Neuronal stem cell (in vitro differentiated cells): ENCODE measurements at regions not wholly inside any gene's neighbourhood (a gene's known extent, or its start where the extent isn't known, plus 50 kb on each side); places are given as distances from the start of the nearest gene placed in this dataset.

Experiments used
- DNase-seq: peaks from one replicate; pipeline ENCODE4 v3.0.0-alpha.2; 2013; ENCODE audit warnings: low spot score
- H2AFZ ChIP-seq: one replicate; pipeline ENCODE4 v1.6.1; 2013; ENCODE audit warnings: mild to moderate bottlenecking, low read length, inconsistent platforms
- H2AK5ac ChIP-seq: 2 replicates; pipeline ENCODE4 v1.6.1; 2013; ENCODE audit warnings: low read depth, mild to moderate bottlenecking, inconsistent platforms, low read length, moderate library complexity, mixed read lengths
- H2BK120ac ChIP-seq: 2 replicates; pipeline ENCODE4 v1.6.1; 2013; ENCODE audit warnings: low read depth, mild to moderate bottlenecking, inconsistent platforms, low read length, moderate library complexity, mixed read lengths
- H2BK12ac ChIP-seq: one replicate; pipeline ENCODE4 v1.6.1; 2013; ENCODE audit warnings: low read length, inconsistent platforms
- H2BK15ac ChIP-seq: 2 replicates; pipeline ENCODE4 v1.6.1; 2013; ENCODE audit warnings: mild to moderate bottlenecking, low read length, inconsistent platforms, mixed read lengths
- H2BK5ac ChIP-seq: one replicate; pipeline ENCODE4 v1.6.1; 2013; ENCODE audit warnings: inconsistent platforms, mild to moderate bottlenecking, low read length, moderate library complexity
- H3K14ac ChIP-seq: one replicate; pipeline ENCODE4 v1.6.1; 2013; ENCODE audit warnings: low read length, inconsistent platforms
- H3K18ac ChIP-seq: 2 replicates; pipeline ENCODE4 v1.6.1; 2013; ENCODE audit warnings: low read length, inconsistent platforms
- H3K23ac ChIP-seq: 2 replicates; pipeline ENCODE4 v1.6.1; 2013; ENCODE audit warnings: low read depth, mild to moderate bottlenecking, mixed read lengths, low read length, inconsistent platforms; ENCODE audit not compliant: poor library complexity
- H3K27ac ChIP-seq: replicated peaks from 3 replicates; pipeline ENCODE4 v1.5.1; 2013; ENCODE audit warnings: low read length, inconsistent platforms
- H3K27me3 ChIP-seq, 3 experiments: 2 replicates each; pipeline ENCODE4 v1.6.1; 2013; ENCODE audit warnings: low read length in 3 of 3, mild to moderate bottlenecking in 2 of 3, inconsistent platforms in 1 of 3, low read depth in 1 of 3, mixed read lengths in 1 of 3, moderate library complexity in 1 of 3; ENCODE audit not compliant: control insufficient read depth in 3 of 3, insufficient read depth in 3 of 3
- H3K36me3 ChIP-seq, 2 donors: replicated peaks in 1 of 2; 2 replicates each; pipeline ENCODE4 v1.6.1; 2013; ENCODE audit warnings: low read length in 2 of 2; ENCODE audit not compliant: control insufficient read depth in 2 of 2, insufficient read depth in 2 of 2
- H3K4ac ChIP-seq: 2 replicates; pipeline ENCODE4 v1.6.1; 2013; ENCODE audit warnings: inconsistent platforms, mild to moderate bottlenecking, low read length, moderate library complexity
- H3K4me1 ChIP-seq, 2 donors: 1 replicate in 1 of 2; 2 replicates in 1 of 2; pipeline ENCODE4 v1.6.1; 2013; ENCODE audit warnings: low read length in 2 of 2, low read depth in 1 of 2; ENCODE audit not compliant: control insufficient read depth in 2 of 2, insufficient read depth in 1 of 2
- H3K4me2 ChIP-seq: one replicate; pipeline ENCODE4 v1.6.1; 2013; ENCODE audit warnings: mild to moderate bottlenecking, low read length, inconsistent platforms; ENCODE audit not compliant: insufficient read depth, poor library complexity, severe bottlenecking
- H3K4me3 ChIP-seq, 2 donors: 2 replicates each; pipeline ENCODE4 v1.5.1; 2013; ENCODE audit warnings: low read length in 2 of 2, mild to moderate bottlenecking in 2 of 2, inconsistent platforms in 1 of 2, moderate library complexity in 1 of 2
- H3K79me1 ChIP-seq: one replicate; pipeline ENCODE4 v1.6.1; 2013; ENCODE audit warnings: low read depth, mild to moderate bottlenecking, inconsistent platforms, low read length, moderate library complexity
- H3K9ac ChIP-seq: one replicate; pipeline ENCODE4 v1.6.1; 2013; ENCODE audit warnings: mild to moderate bottlenecking, low read depth, low read length, inconsistent platforms; ENCODE audit not compliant: poor library complexity
- H3K9me3 ChIP-seq, 2 donors: replicated peaks in 1 of 2; 2 replicates each; pipeline versions ENCODE3 to v1.6.1; 2013; ENCODE audit warnings: low read length in 2 of 2, mild to moderate bottlenecking in 2 of 2, inconsistent platforms in 1 of 2, low read depth in 1 of 2, mixed read lengths in 1 of 2, moderate library complexity in 1 of 2; ENCODE audit not compliant: control insufficient read depth in 2 of 2, insufficient read depth in 1 of 2
- H4K8ac ChIP-seq: one replicate; pipeline ENCODE4 v1.6.1; 2013; ENCODE audit warnings: low read depth, mild to moderate bottlenecking, inconsistent platforms, low read length, moderate library complexity
- H4K91ac ChIP-seq: one replicate; pipeline ENCODE4 v1.6.1; 2013; ENCODE audit warnings: low read length, low read depth, mild to moderate bottlenecking, inconsistent platforms; ENCODE audit not compliant: poor library complexity
- WGBS, 2 donors: extraction: QIAGEN DNeasy Blood & Tissue Kit; methylation state at CpG; one replicate each; pipeline ENCODE4 v1.1.7; 2013; ENCODE audit warnings: missing lambda C conversion rate in 2 of 2, mixed read lengths in 1 of 2; ENCODE audit not compliant: insufficient read length in 2 of 2, insufficient replicate concordance in 1 of 2; ENCODE audit errors: extremely low coverage in 2 of 2; 5-methylcytosine and 5-hydroxymethylcytosine counted together

GRCh38 chr11:106249617-106250239 lies 172.3 kb downstream of the AASDHPPT start:
- no peak overlapping the region for H4K8ac ChIP-seq
- H3K4me2 ChIP-seq: no peak overlapping the region
- no peak overlapping the region for H3K18ac ChIP-seq
- H2BK12ac ChIP-seq: no peak overlapping the region
- no peaks in the 10 kb centered on the region for H3K79me1 ChIP-seq
- no peak overlapping the region for H3K9ac ChIP-seq
- H2BK120ac ChIP-seq: no peak overlapping the region
- H3K27me3 ChIP-seq: no peaks in the 10 kb centered on the region
- peaks cover 0 to 9% of the 10 kb centered on the region in 2 donors for H3K9me3 ChIP-seq
- H2AFZ ChIP-seq: peak overlapping the region; percentile 28
- DNase-seq: no peak
- no peak overlapping the region for H2AK5ac ChIP-seq
- WGBS, 2 donors: no CpG with 5 or more reads among the region's 5 CpGs
- peaks cover 4 to 5% of the 10 kb centered on the region in 2 donors for H3K4me1 ChIP-seq
- no peak overlapping the region for H3K27ac ChIP-seq
- no peak overlapping the region for H3K4ac ChIP-seq
- H3K4me3 ChIP-seq: no peak overlapping the region
- H3K14ac ChIP-seq: no peak overlapping the region
- no peak overlapping the region for H4K91ac ChIP-seq
- H3K23ac ChIP-seq: no peak overlapping the region
- no peaks in the 10 kb centered on the region for H3K36me3 ChIP-seq
- no peak overlapping the region for H2BK15ac ChIP-seq
- H2BK5ac ChIP-seq: no peak overlapping the region

- Histone ChIP-seq H3K9ac (no peak overlapping the region), H3K36me3 (no peaks in the 10 kb centered on the region), H2BK12ac (no peak overlapping the region), H3K4me1 (no peaks in the 10 kb centered on the region), H2BK120ac (no peak overlapping the region), H4K91ac (no peak overlapping the region), H2AK5ac (no peak overlapping the region), H3K9me3 (peaks cover 0 to 4% of the 10 kb centered on the region in 2 donors), H2AFZ (no peak overlapping the region), H3K27ac (no peak overlapping the region), H3K27me3 (no peaks in the 10 kb centered on the region), H3K23ac (no peak overlapping the region), H3K4me3 (no peak overlapping the region), H2BK15ac (no peak overlapping the region), H3K4ac (no peak overlapping the region), H3K14ac (no peak overlapping the region), H3K4me2 (no peak overlapping the region), H3K79me1 (no peaks in the 10 kb centered on the region), H2BK5ac (no peak overlapping the region), H4K8ac (no peak overlapping the region), H3K18ac (no peak overlapping the region)
- no CpG with 5 or more reads among the region's 3 CpGs for WGBS, 2 donors
- no peak for DNase-seq
Measured at GRCh38 chr11:106262852-106263251, 185.4 kb downstream of the AASDHPPT start.

- Histone ChIP-seq H3K79me1 (no peaks in the 10 kb centered on the region), H3K4me2 (no peak overlapping the region), H3K9ac (no peak overlapping the region), H3K4ac (no peak overlapping the region), H3K18ac (no peak overlapping the region), H3K14ac (no peak overlapping the region), H4K8ac (no peak overlapping the region), H3K27ac (no peak overlapping the region), H2BK12ac (no peak overlapping the region), H2AK5ac (no peak overlapping the region), H3K23ac (no peak overlapping the region), H3K9me3 (peaks cover 0 to 4% of the 10 kb centered on the region in 2 donors), H2BK15ac (no peak overlapping the region), H3K4me1 (no peaks in the 10 kb centered on the region), H3K27me3 (no peaks in the 10 kb centered on the region), H4K91ac (no peak overlapping the region), H3K36me3 (no peaks in the 10 kb centered on the region), H2BK120ac (no peak overlapping the region), H2AFZ (no peak overlapping the region), H3K4me3 (no peak overlapping the region), H2BK5ac (no peak overlapping the region)
- no peak for DNase-seq
- no CpG with 5 or more reads among the region's 3 CpGs for WGBS, 2 donors
Measured at GRCh38 chr11:106263527-106263926, 186.1 kb downstream of the AASDHPPT start.

GRCh38 chr11:106271086-106271485 lies 193.6 kb downstream of the AASDHPPT start:
- Histone ChIP-seq H3K36me3 (no peaks in the 10 kb centered on the region), H3K4me2 (no peak overlapping the region), H2BK15ac (no peak overlapping the region), H2BK5ac (no peak overlapping the region), H3K23ac (no peak overlapping the region), H2BK12ac (no peak overlapping the region), H3K4me3 (no peak overlapping the region), H3K4me1 (no peaks in the 10 kb centered on the region), H3K9me3 (peaks cover 0 to 4% of the 10 kb centered on the region in 2 donors), H2BK120ac (no peak overlapping the region), H3K27ac (no peak overlapping the region), H2AK5ac (no peak overlapping the region), H3K4ac (no peak overlapping the region), H4K91ac (no peak overlapping the region), H2AFZ (no peak overlapping the region), H3K14ac (no peak overlapping the region), H3K79me1 (no peaks in the 10 kb centered on the region), H3K9ac (no peak overlapping the region), H3K18ac (no peak overlapping the region), H3K27me3 (no peaks in the 10 kb centered on the region), H4K8ac (no peak overlapping the region)
- no peak for DNase-seq
